HepG2 (cell line): ENCODE measurements at regions not wholly inside any gene's neighbourhood (a gene's known extent, or its start where the extent isn't known, plus 50 kb on each side); places are given as distances from the start of the nearest gene placed in this dataset.

Experiments
- ATAC-seq: fragments of 200-7000 bp; cut with Tn5 transposase; 3 replicates; pipeline ENCODE4 v1.9.1; 2020; ENCODE audit warnings: mild to moderate bottlenecking, moderate library complexity
- BruUV-seq: library from RNA; stranded (reverse); fragments of 400-500 nt; replicated peaks from 2 replicates; lab custom pipeline; 2021; lab: Mats Ljungman, UMichigan
- CTCF ChIA-PET: fragments of 300-600 bp; formaldehyde crosslinking; extraction: SDS; loops from one replicate; lab custom pipeline; 2021; ENCODE audit warnings: low total read pairs, inconsistent platforms, low intra/inter-chr PET ratio; lab: Yijun Ruan, JAX
- POLR2A ChIA-PET: fragments of 350-600 bp; sonication (Branson Sonifier 250); formaldehyde crosslinking; loops from one replicate; lab custom pipeline; 2020; ENCODE audit warnings: antibody characterized with exemption, inconsistent platforms; lab: Yijun Ruan, JAX
- DNase-seq: peaks from one replicate; pipeline ENCODE4 v3.0.0-alpha.2; 2015; ENCODE audit warnings: low spot score
- FAIRE-seq: peaks from 3 replicates; lab custom pipeline; 2011; peaks lifted over from hg19 to GRCh38; lab: Jason Lieb, UNC
- H2AFZ ChIP-seq: one replicate; pipeline ENCODE4 v1.6.1; 2011; ENCODE audit warnings: low read length, inconsistent platforms
- H3K27ac ChIP-seq: fragments of 300-600 bp; 3 replicates; pipeline ENCODE4 v1.8.0; 2011; ENCODE audit warnings: mixed run types, mild to moderate bottlenecking, mixed read lengths, low read length, inconsistent platforms; ENCODE audit not compliant: insufficient read depth; ENCODE audit errors: extremely low read length
- H3K27me3 ChIP-seq, 2 experiments: fragments of 200-600 bp in 1 of 2; 2 replicates in 1 of 2; 3 replicates in 1 of 2; pipeline versions ENCODE4 v1.6.0 to v1.8.0; 2011; ENCODE audit warnings: low read length in 2 of 2, mild to moderate bottlenecking in 2 of 2, moderate library complexity in 2 of 2, inconsistent platforms in 1 of 2; ENCODE audit not compliant: insufficient read depth in 2 of 2, control insufficient read depth in 1 of 2
- H3K36me3 ChIP-seq, 2 experiments: fragments of 200-600 bp in 1 of 2; replicated peaks in 1 of 2; 2 replicates in 1 of 2; 3 replicates in 1 of 2; pipeline versions ENCODE4 v1.5.1 to v1.8.0; 2011; ENCODE audit warnings: low read length in 2 of 2, inconsistent platforms in 1 of 2; ENCODE audit not compliant: insufficient read depth in 2 of 2, control insufficient read depth in 1 of 2
- H3K4me1 ChIP-seq: 2 replicates; pipeline ENCODE4 v1.5.1; 2012; ENCODE audit warnings: low read length, inconsistent platforms; ENCODE audit not compliant: insufficient read depth
- H3K4me2 ChIP-seq: 2 replicates; pipeline ENCODE4 v1.6.0; 2011; ENCODE audit warnings: low read depth, low read length, inconsistent platforms
- H3K4me3 ChIP-seq, 3 experiments: fragments of 200-600 bp in 1 of 3; sonication (generic), shearing (Covaris generic) in 1 of 3; replicated peaks in 1 of 3; 2 replicates each; pipeline ENCODE4 v1.5.1; 2011 to 2016; ENCODE audit warnings: low read length in 3 of 3, inconsistent platforms in 2 of 3, low read depth in 2 of 3, mild to moderate bottlenecking in 2 of 3, control low read depth in 1 of 3, mixed read lengths in 1 of 3; ENCODE audit not compliant: insufficient read depth in 1 of 3
- H3K79me2 ChIP-seq: one replicate; pipeline ENCODE4 v1.6.1; 2011; ENCODE audit warnings: low read length, inconsistent platforms; ENCODE audit not compliant: insufficient read depth
- H3K9ac ChIP-seq: 2 replicates; pipeline ENCODE4 v1.6.0; 2011; ENCODE audit warnings: mild to moderate bottlenecking, low read depth, low read length, inconsistent platforms; ENCODE audit not compliant: insufficient read depth
- H3K9me3 ChIP-seq: 2 replicates; pipeline ENCODE4 v1.5.1; 2012; ENCODE audit warnings: mild to moderate bottlenecking, low read length
- H4K20me1 ChIP-seq: 2 replicates; pipeline ENCODE4 v1.6.0; 2011; ENCODE audit warnings: inconsistent platforms, mild to moderate bottlenecking, low read length, moderate library complexity; ENCODE audit not compliant: insufficient read depth
- GPN1 ChIP-seq: sonication (generic); formaldehyde crosslinking; IDR thresholded peaks from 2 replicates; pipeline ENCODE4 v1.5.1; 2020; ENCODE audit warnings: missing genetic modification reagents, borderline replicate concordance
- HOXA3 ChIP-seq: sonication (generic); formaldehyde crosslinking; IDR thresholded peaks from 2 replicates; pipeline ENCODE4 v1.5.0; 2020; ENCODE audit warnings: missing genetic modification reagents
- ZBED4 ChIP-seq: sonication (generic); formaldehyde crosslinking; IDR thresholded peaks from 2 replicates; pipeline ENCODE4 v1.4.0; 2020; ENCODE audit warnings: missing genetic modification reagents, borderline replicate concordance
- ZNF496 ChIP-seq: sonication (generic); formaldehyde crosslinking; IDR thresholded peaks from 2 replicates; pipeline ENCODE4 v1.8.1; 2023; ENCODE audit warnings: mild to moderate bottlenecking, moderate library complexity, missing genetic modification reagents; ENCODE audit not compliant: insufficient replicate concordance
- ZNF597 ChIP-seq: sonication (generic); formaldehyde crosslinking; IDR thresholded peaks from 2 replicates; pipeline ENCODE4 v1.5.0; 2020; ENCODE audit warnings: missing genetic modification reagents
- ZNF615 ChIP-seq: sonication (generic); formaldehyde crosslinking; IDR thresholded peaks from 2 replicates; pipeline ENCODE4 v1.5.0; 2020; ENCODE audit warnings: mild to moderate bottlenecking, missing genetic modification reagents, borderline replicate concordance
- ZNF670 ChIP-seq: sonication (generic); formaldehyde crosslinking; IDR thresholded peaks from 2 replicates; pipeline ENCODE4 v1.8.0; 2022; ENCODE audit warnings: mild to moderate bottlenecking, missing genetic modification reagents, borderline replicate concordance
- whole genome bisulfite sequencing: methylation state at CpG from one replicate; pipeline ENCODE4 v1.1.6; 2017; ENCODE audit warnings: low lambda C conversion rate; 5-methylcytosine and 5-hydroxymethylcytosine counted together
- in situ Hi-C: cut with HindIII; loops from 2 replicates; pipeline ENCODE4 v1.10.0; 2017; ENCODE audit warnings: low pct_unique_long_range_greater_than_20kb; ENCODE audit not compliant: extremely low pct_ligation_motif_present
- intact Hi-C: fragments of 100-400 bp; cut with micrococcal nuclease; formaldehyde crosslinking; loops from one replicate; pipeline ENCODE4 v1.10.0; 2022; ENCODE audit not compliant: unreplicated experiment

- H3K27ac ChIP-seq: no peak overlapping the region
- H3K9ac ChIP-seq: no peak overlapping the region
- no peaks in the 10 kb centered on the region for H3K79me2 ChIP-seq
- H4K20me1 ChIP-seq: no peaks in the 10 kb centered on the region
- no peak overlapping the region for H3K4me3 ChIP-seq
- FAIRE-seq (no peak), ATAC-seq (no peak), DNase-seq (no peak)
- TF ChIP-seq GPN1 (CRISPR knock-in tag) (no peak), ZBED4 (no peak), ZNF597 (no peak), ZNF670 (CRISPR knock-in tag) (no peak), HOXA3 (CRISPR knock-in tag) (no peak), ZNF615 (no peak), ZNF496 (CRISPR knock-in tag) (no peak)
- H3K4me1 ChIP-seq: peaks cover 10% of the 10 kb centered on the region
- ChIA-PET POLR2A (no interaction called here), CTCF (no interaction called here)
- H2AFZ ChIP-seq: no peak overlapping the region
- in situ Hi-C loops: no loop called here
- H3K9me3 ChIP-seq: no peaks in the 10 kb centered on the region
- no TSS peak for BruUV-seq
- 78% methylated on average over 5 of the region's 5 CpGs for WGBS
- intact Hi-C loops: no loop called here
- H3K36me3 ChIP-seq: no peaks in the 10 kb centered on the region
- no peak overlapping the region for H3K4me2 ChIP-seq
- H3K27me3 ChIP-seq: no peaks in the 10 kb centered on the region; a peak in 1 of 5 replicates
Observed at GRCh38 chr13:73740666-73741065, 393.5 kb downstream of the KLF12 start.
